ENCODE measurements at regions not wholly inside any gene's neighbourhood (a gene's known extent, or its start where the extent isn't known, plus 50 kb on each side); places are given as distances from the start of the nearest gene placed in this dataset.

DNA sequence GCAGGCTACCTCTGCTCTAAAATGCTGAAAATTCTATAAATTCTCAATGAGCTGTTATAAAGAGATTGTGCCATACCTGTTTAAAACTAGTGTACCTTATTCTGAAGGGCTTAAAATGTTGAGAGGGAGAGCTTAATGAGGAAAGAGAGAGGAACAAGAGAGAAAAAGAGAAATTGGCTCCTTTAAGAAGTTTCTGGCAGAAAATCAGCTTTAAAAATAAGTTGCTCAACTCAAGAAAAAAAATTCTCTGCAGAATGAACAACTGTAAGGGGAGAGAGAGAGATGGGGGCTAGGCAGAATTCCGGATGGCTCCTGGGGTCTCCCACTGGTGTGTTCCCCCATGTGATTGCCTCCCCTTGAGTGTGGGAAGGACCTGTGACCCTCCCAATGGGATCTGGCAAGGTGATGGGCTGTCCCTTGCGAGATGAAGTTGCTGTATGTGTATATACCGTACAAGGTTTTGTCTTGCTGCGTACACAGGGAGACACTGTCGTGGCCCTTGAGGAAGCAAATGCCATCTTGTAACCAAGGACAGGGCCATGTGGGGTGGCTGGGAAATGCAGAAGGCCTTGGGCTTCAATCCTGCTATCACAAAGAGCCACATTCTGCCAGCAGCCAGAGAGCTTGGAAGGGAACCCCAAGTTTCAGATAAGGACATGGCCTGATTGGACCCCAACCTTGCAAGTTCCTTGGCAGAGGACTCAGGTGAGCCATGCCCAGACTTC is 64.3 kb upstream of the S1PR3 start:
- TF ChIP-seq POLR2AphosphoS5 (IDR thresholded peaks at IDR 0.05) (no peak), POLR2A (IDR thresholded peaks at IDR 0.05) (no peak)
- TF ChIP-seq, protein P1, sequence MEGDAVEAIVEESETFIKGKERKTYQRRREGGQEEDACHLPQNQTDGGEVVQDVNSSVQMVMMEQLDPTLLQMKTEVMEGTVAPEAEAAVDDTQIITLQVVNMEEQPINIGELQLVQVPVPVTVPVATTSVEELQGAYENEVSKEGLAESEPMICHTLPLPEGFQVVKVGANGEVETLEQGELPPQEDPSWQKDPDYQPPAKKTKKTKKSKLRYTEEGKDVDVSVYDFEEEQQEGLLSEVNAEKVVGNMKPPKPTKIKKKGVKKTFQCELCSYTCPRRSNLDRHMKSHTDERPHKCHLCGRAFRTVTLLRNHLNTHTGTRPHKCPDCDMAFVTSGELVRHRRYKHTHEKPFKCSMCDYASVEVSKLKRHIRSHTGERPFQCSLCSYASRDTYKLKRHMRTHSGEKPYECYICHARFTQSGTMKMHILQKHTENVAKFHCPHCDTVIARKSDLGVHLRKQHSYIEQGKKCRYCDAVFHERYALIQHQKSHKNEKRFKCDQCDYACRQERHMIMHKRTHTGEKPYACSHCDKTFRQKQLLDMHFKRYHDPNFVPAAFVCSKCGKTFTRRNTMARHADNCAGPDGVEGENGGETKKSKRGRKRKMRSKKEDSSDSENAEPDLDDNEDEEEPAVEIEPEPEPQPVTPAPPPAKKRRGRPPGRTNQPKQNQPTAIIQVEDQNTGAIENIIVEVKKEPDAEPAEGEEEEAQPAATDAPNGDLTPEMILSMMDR (IDR thresholded peaks at IDR 0.05 in 8 of 11, conservative IDR thresholded peaks at IDR 0.05 in 3 of 11), result no peak

All from spleen (tissue), 7 donors.